K562 (cell line): ENCODE measurements at regions not wholly inside any gene's neighbourhood (a gene's known extent, or its start where the extent isn't known, plus 50 kb on each side); places are given as distances from the start of the nearest gene placed in this dataset.

Experiments used
- AFF4 ChIP-seq: sonication (generic); formaldehyde crosslinking; IDR thresholded peaks from 2 replicates; pipeline ENCODE4 v1.8.0; 2023; ENCODE audit warnings: mild to moderate bottlenecking, missing genetic modification reagents
- ARID4B ChIP-seq: sonication (generic); formaldehyde crosslinking; IDR thresholded peaks from 2 replicates; pipeline ENCODE4 v1.8.0; 2022; ENCODE audit warnings: mild to moderate bottlenecking, missing genetic modification reagents
- CTCF ChIP-seq, 3 experiments: IDR thresholded peaks in 2 of 3; conservative IDR thresholded peaks in 1 of 3; 2 replicates each; pipeline ENCODE4 v1.5.1; 2011 to 2012; ENCODE audit warnings: low read length in 3 of 3, mild to moderate bottlenecking in 3 of 3, control low read depth in 2 of 3, improper control_type of control experiment in 1 of 3, inconsistent platforms in 1 of 3, low read depth in 1 of 3, mixed read lengths in 1 of 3, moderate library complexity in 1 of 3; ENCODE audit not compliant: insufficient read depth in 2 of 3
- EHMT2 ChIP-seq: fragments of 450-650 bp; IDR thresholded peaks from 2 replicates; pipeline ENCODE4 v1.6.1; 2018; ENCODE audit warnings: antibody characterized with exemption
- KDM1A ChIP-seq, 2 experiments: fragments of 450-650 bp; IDR thresholded peaks; 2 replicates each; pipeline ENCODE4 v1.6.1; 2016; ENCODE audit warnings: mild to moderate bottlenecking in 2 of 2
- MLX ChIP-seq, 2 experiments: fragments of 450-650 bp in 1 of 2; sonication (generic) in 1 of 2; formaldehyde crosslinking; conservative IDR thresholded peaks; 2 replicates each; pipeline versions ENCODE4 v1.4.0 to v1.8.1; 2020 to 2022; ENCODE audit warnings: mild to moderate bottlenecking in 1 of 2, missing genetic modification reagents in 1 of 2
- USF2 ChIP-seq: sonication (generic); formaldehyde crosslinking; IDR thresholded peaks from 2 replicates; pipeline ENCODE4 v1.5.0; 2020; ENCODE audit warnings: missing genetic modification reagents
- YBX1 ChIP-seq: fragments of 450-650 bp; IDR thresholded peaks from 2 replicates; pipeline ENCODE4 v1.7.1; 2016; ENCODE audit warnings: mild to moderate bottlenecking
- ZNF639 ChIP-seq, 2 experiments: fragments of 200-800 bp in 1 of 2; sonication (Bioruptor generic) in 1 of 2; sonication (generic) in 1 of 2; formaldehyde crosslinking in 1 of 2; IDR thresholded peaks in 1 of 2; conservative IDR thresholded peaks in 1 of 2; 2 replicates each; pipeline versions ENCODE4 v1.5.0 to v1.6.1; 2016 to 2020; ENCODE audit warnings: missing compliant biosample characterization in 1 of 2, missing genetic modification characterization in 1 of 2, missing genetic modification reagents in 1 of 2
- ZSCAN29 ChIP-seq: fragments of 450-650 bp; IDR thresholded peaks from 2 replicates; pipeline ENCODE4 v1.6.1; 2017

- TF ChIP-seq USF2 (CRISPR knock-in tag), result no peak
- TF ChIP-seq CTCF (IDR thresholded peaks at IDR 0.05 in 2 of 3, conservative IDR thresholded peaks at IDR 0.05 in 1 of 3; ENCODE audit: insufficient read depth in 2 of 3, low read depth in 1 of 3, low read length in 3 of 3), result no peak
- TF ChIP-seq KDM1A (IDR thresholded peaks at IDR 0.05), result no peak
- no peak for TF ChIP-seq EHMT2
- TF ChIP-seq ZNF639 (CRISPR knock-in tag; conservative IDR thresholded peaks at IDR 0.05 in 1 of 2, IDR thresholded peaks at IDR 0.05 in 1 of 2), result no peak
- no peak for TF ChIP-seq MLX (CRISPR knock-in tag; conservative IDR thresholded peaks at IDR 0.05)
- TF ChIP-seq AFF4 (CRISPR knock-in tag), result no peak
- TF ChIP-seq ARID4B, result no peak
- TF ChIP-seq ZSCAN29, result no peak
- TF ChIP-seq YBX1, result no peak
Observed at GRCh38 chr3:187831125-187832051, 86.1 kb upstream of the BCL6 start.
